ENCODE measurements at regions not wholly inside any gene's neighbourhood (a gene's known extent, or its start where the extent isn't known, plus 50 kb on each side); places are given as distances from the start of the nearest gene placed in this dataset.
"Not testable (repeated sequence)": the region's sequence is repeated elsewhere in the genome, so short reads cannot be mapped to it uniquely, and the experiment has no call there.

GRCh38 chr21:41570791-41571355 lies 62.9 kb upstream of the TMPRSS2 start:
- no peak for TF ChIP-seq CTCF (IDR thresholded peaks at IDR 0.05; ENCODE audit: low read depth, low read length, missing control alignments)
- no peak overlapping the region for H3K4me3 ChIP-seq (replicated peaks; ENCODE audit: low read depth, low read length)
- no peak for DNase-seq (ENCODE audit: extremely low read depth, low read depth)

GRCh38 chr21:41568606-41569385 lies 60.8 kb upstream of the TMPRSS2 start:
- TF ChIP-seq CTCF (IDR thresholded peaks at IDR 0.05; ENCODE audit: low read depth, low read length, missing control alignments), result no peak
- H3K4me3 ChIP-seq (replicated peaks; ENCODE audit: low read depth, low read length), result no peak overlapping the region
- DNase-seq (ENCODE audit: extremely low read depth, low read depth), result no peak

- no peak for DNase-seq (ENCODE audit: extremely low read depth, low read depth)
- no peak for TF ChIP-seq CTCF (IDR thresholded peaks at IDR 0.05; ENCODE audit: low read depth, low read length, missing control alignments)
- no peak overlapping the region for H3K4me3 ChIP-seq (replicated peaks; ENCODE audit: low read depth, low read length)
These were observed 60.0 kb upstream of the TMPRSS2 start for GRCh38 chr21:41567901-41568510.

GRCh38 chr21:41567237-41567636 lies 59.3 kb upstream of the TMPRSS2 start:
- DNase-seq (ENCODE audit: extremely low read depth, low read depth); H3K4me3 ChIP-seq (replicated peaks; ENCODE audit: low read depth, low read length): not testable (repeated sequence)

- H3K4me3 ChIP-seq (replicated peaks; ENCODE audit: low read depth, low read length), result no peak overlapping the region
- no peak for DNase-seq (ENCODE audit: extremely low read depth, low read depth)
- TF ChIP-seq CTCF (IDR thresholded peaks at IDR 0.05; ENCODE audit: low read depth, low read length, missing control alignments), result no peak
These were observed 58.6 kb upstream of the TMPRSS2 start for GRCh38 chr21:41566500-41567014.

GRCh38 chr21:41565550-41565949 lies 57.6 kb upstream of the TMPRSS2 start:
- TF ChIP-seq CTCF (IDR thresholded peaks at IDR 0.05; ENCODE audit: low read depth, low read length, missing control alignments), result no peak
- no peak overlapping the region for H3K4me3 ChIP-seq (replicated peaks; ENCODE audit: low read depth, low read length)
- no peak for DNase-seq (ENCODE audit: extremely low read depth, low read depth)

- DNase-seq (ENCODE audit: extremely low read depth, low read depth), result peak; percentile 96
- no peak for TF ChIP-seq CTCF (IDR thresholded peaks at IDR 0.05; ENCODE audit: low read depth, low read length, missing control alignments)
- H3K4me3 ChIP-seq (replicated peaks; ENCODE audit: low read depth, low read length), result no peak overlapping the region
These were observed 56.9 kb upstream of the TMPRSS2 start for GRCh38 chr21:41564871-41565274.

Data from HFF-Myc (cell line).